NCI-H345 treated with DMSO at 0.1 percent for 48 hours (cell line): ENCODE measurements at regions not wholly inside any gene's neighbourhood (a gene's known extent, or its start where the extent isn't known, plus 50 kb on each side); places are given as distances from the start of the nearest gene placed in this dataset.

ENCODE experiments used
- DNase-seq: peaks from one replicate; lab custom pipeline; 2025; ENCODE audit not compliant: unreplicated experiment; lab: John Stamatoyannopoulos, UW

- no peak for DNase-seq
Measured at GRCh38 chr1:61531716-61532115, 193.2 kb downstream of the TM2D1 start.

- DNase-seq, result no peak
Measured at GRCh38 chr1:61523893-61524605, 200.9 kb downstream of the TM2D1 start.

GRCh38 chr1:61523229-61523628 is 201.7 kb downstream of the TM2D1 start:
- no peak for DNase-seq

GRCh38 chr1:61520401-61520800 is 204.5 kb downstream of the TM2D1 start:
- DNase-seq, result no peak

GRCh38 chr1:61519631-61520030 is 205.3 kb downstream of the TM2D1 start:
- DNase-seq, result no peak

GRCh38 chr1:61518670-61519400 is 206.1 kb downstream of the TM2D1 start:
- DNase-seq, result no peak

GRCh38 chr1:61517345-61517744 is 207.6 kb downstream of the TM2D1 start:
- no peak for DNase-seq

GRCh38 chr1:61515096-61515495 is 209.8 kb downstream of the TM2D1 start:
- no peak for DNase-seq
